Glutamatergic neuron (in vitro differentiated cells): ENCODE measurements at regions not wholly inside any gene's neighbourhood (a gene's known extent, or its start where the extent isn't known, plus 50 kb on each side); places are given as distances from the start of the nearest gene placed in this dataset.
"Not testable (repeated sequence)": the region's sequence is repeated elsewhere in the genome, so short reads cannot be mapped to it uniquely, and the experiment has no call there.

ENCODE experiments used
- DNase-seq: peaks from one replicate; pipeline ENCODE4 v3.0.0; 2022
- H3K27ac Mint-ChIP-seq: one replicate; pipeline ENCODE4 v1.8.0; 2020; ENCODE audit warnings: mild to moderate bottlenecking, mixed read lengths, inconsistent platforms; ENCODE audit not compliant: unreplicated experiment
- H3K27me3 Mint-ChIP-seq: one replicate; pipeline ENCODE4 v1.8.0; 2020; ENCODE audit warnings: mild to moderate bottlenecking, moderate library complexity, mixed read lengths, inconsistent platforms; ENCODE audit not compliant: unreplicated experiment
- H3K36me3 Mint-ChIP-seq: one replicate; pipeline ENCODE4 v1.8.0; 2020; ENCODE audit warnings: mild to moderate bottlenecking, mixed read lengths, inconsistent platforms; ENCODE audit not compliant: unreplicated experiment
- H3K4me1 Mint-ChIP-seq: one replicate; pipeline ENCODE4 v1.8.0; 2020; ENCODE audit warnings: mild to moderate bottlenecking, low read depth, mixed read lengths, inconsistent platforms; ENCODE audit not compliant: unreplicated experiment
- H3K4me3 Mint-ChIP-seq: one replicate; pipeline ENCODE4 v1.8.0; 2020; ENCODE audit warnings: mild to moderate bottlenecking, mixed read lengths, inconsistent platforms; ENCODE audit not compliant: unreplicated experiment
- H3K9me3 Mint-ChIP-seq: one replicate; pipeline ENCODE4 v1.8.0; 2020; ENCODE audit warnings: mild to moderate bottlenecking, moderate library complexity, mixed read lengths, inconsistent platforms; ENCODE audit not compliant: unreplicated experiment
- TF ChIP-seq, protein P1 (sequence below): fragments of 200-600 bp; sonication (generic); IDR thresholded peaks from one replicate; pipeline ENCODE4 v1.5.0; 2021; ENCODE audit not compliant: partially characterized antibody, unreplicated experiment

DNA sequence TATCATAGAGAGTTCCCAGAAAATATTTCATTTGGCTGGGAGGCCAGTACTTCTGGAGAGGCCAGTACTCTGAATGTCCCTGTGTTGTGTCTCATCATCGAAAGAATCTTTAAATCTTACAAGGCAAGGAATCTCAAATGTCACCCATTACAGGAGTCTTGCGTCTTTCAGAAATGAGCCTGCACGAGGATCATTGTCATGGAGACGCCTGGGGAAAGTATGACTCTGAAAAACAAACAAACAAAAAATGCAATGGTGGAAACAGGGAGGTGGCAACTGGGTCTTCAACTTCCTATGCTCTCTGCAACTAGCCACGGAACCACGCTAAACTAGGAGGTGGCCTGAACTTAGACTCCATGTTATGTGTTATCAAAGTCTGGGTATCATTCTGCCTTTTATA lies 804.6 kb downstream of the EPHA3 start:
- H3K27me3 Mint-ChIP-seq: no peaks in the 10 kb centered on the region
- no peak for DNase-seq
- TF ChIP-seq, protein P1, sequence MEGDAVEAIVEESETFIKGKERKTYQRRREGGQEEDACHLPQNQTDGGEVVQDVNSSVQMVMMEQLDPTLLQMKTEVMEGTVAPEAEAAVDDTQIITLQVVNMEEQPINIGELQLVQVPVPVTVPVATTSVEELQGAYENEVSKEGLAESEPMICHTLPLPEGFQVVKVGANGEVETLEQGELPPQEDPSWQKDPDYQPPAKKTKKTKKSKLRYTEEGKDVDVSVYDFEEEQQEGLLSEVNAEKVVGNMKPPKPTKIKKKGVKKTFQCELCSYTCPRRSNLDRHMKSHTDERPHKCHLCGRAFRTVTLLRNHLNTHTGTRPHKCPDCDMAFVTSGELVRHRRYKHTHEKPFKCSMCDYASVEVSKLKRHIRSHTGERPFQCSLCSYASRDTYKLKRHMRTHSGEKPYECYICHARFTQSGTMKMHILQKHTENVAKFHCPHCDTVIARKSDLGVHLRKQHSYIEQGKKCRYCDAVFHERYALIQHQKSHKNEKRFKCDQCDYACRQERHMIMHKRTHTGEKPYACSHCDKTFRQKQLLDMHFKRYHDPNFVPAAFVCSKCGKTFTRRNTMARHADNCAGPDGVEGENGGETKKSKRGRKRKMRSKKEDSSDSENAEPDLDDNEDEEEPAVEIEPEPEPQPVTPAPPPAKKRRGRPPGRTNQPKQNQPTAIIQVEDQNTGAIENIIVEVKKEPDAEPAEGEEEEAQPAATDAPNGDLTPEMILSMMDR: no peak
- H3K27ac Mint-ChIP-seq: no peak overlapping the region
- H3K4me3 Mint-ChIP-seq: no peak overlapping the region
- H3K4me1 Mint-ChIP-seq: peaks cover 4% of the 10 kb centered on the region
- no peaks in the 10 kb centered on the region for H3K9me3 Mint-ChIP-seq
- no peaks in the 10 kb centered on the region for H3K36me3 Mint-ChIP-seq

DNA sequence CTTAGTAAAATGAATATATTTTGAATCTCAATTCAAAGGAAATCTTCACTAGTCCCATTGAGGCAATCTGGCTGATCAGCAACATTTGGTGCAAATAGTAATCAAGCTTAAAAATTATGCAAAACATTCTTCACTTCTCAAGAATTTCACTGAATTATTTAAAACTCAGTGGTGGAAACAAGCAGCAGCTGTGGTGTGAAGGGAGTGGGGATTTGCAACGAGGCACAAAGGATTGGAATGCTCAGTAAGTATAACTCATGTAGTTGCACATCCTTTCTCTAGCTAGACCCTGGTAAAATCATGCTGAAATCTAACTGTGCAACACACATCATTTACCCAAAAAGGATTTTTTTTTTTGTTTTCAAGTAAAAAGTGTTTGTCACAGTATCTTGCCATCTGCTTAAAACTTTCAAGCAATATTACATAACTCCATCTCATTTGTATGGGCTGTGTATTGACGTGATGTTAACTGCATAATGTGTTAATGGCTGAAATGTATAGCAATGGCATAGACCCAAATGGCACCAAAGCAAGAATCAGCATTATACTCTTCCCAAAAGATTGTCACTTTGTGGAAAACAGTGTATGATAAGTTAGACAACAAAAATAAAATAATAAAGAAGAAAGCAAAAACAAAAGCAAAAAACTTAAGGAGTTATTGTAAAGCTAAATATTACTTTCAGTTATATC lies 816.6 kb downstream of the EPHA3 start:
- DNase-seq: no peak
- H3K27me3 Mint-ChIP-seq: no peaks in the 10 kb centered on the region
- H3K4me1 Mint-ChIP-seq: peaks cover 3% of the 10 kb centered on the region
- TF ChIP-seq, protein P1: no peak
- H3K4me3 Mint-ChIP-seq: no peak overlapping the region
- H3K36me3 Mint-ChIP-seq: no peaks in the 10 kb centered on the region
- H3K27ac Mint-ChIP-seq: no peak overlapping the region
- no peaks in the 10 kb centered on the region for H3K9me3 Mint-ChIP-seq

DNA sequence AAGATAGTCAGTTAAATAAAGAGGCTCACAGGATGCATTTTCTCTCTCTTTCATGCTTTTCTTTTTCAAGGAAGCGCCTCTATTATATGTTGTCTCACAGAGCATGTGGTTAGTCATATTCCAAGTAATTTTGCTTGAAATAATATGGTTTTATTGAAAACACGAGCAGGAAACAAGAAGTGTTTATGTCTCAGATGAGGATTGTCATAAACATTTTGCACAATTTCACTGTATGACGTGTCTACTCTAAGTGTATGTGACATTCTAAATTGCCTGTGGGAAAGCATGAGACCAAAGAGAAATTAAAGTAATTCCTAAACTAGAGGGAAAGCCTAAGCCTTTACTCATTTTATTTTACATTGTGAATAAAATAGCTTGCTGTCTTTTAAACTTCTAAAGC lies 818.6 kb downstream of the EPHA3 start:
- Mint-ChIP-seq H3K36me3 (no peaks in the 10 kb centered on the region), H3K27ac (no peak overlapping the region), H3K27me3 (no peaks in the 10 kb centered on the region), H3K4me3 (no peak overlapping the region), H3K4me1 (peaks cover 3% of the 10 kb centered on the region), H3K9me3 (no peaks in the 10 kb centered on the region)
- TF ChIP-seq, protein P1: no peak
- no peak for DNase-seq

DNA sequence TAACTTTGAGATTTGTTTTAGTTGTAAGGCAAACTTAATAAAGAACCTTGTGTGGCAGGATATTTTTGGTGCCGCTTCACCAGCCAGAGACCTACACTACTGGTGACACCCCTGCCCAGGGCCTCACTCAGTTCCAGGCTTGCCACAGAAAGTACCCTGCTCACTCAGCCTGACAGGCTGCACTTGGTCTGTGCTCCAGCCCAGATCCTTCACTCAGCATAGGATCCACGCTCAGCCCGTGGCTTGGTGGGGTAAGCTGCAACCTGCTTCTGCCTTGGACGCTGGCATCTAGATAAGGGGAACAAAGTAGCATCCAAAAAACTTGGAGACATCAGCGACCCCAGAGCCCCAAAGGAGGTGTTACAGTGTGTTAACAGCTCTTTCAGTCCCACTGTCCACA lies 825.5 kb downstream of the EPHA3 start:
- TF ChIP-seq, protein P1: no peak
- Mint-ChIP-seq H3K27me3 (no peaks in the 10 kb centered on the region), H3K27ac (no peak overlapping the region), H3K4me3 (no peak overlapping the region), H3K4me1 (no peaks in the 10 kb centered on the region), H3K36me3 (no peaks in the 10 kb centered on the region), H3K9me3 (peaks cover 2% of the 10 kb centered on the region)
- DNase-seq: no peak

DNA sequence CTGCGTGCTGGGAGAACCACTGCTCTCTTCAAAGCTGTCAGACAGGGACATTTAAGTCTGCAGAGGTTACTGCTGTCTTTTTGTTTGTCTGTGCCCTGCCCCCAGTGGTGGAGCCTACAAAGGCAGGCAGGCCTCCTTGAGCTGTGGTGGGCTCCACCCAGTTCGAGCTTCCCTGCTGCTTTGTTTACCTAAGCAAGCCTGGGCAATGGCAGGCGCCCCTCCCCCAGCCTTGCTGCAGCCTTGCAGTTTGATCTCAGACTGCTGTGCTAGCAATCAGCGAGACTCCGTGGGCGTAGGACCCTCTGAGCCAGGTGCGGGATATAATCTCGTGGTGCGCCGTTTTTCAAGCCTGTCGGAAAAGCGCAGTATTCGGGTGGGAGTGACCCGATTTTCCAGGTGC lies 837.0 kb downstream of the EPHA3 start:
- not testable (repeated sequence) for H3K9me3 Mint-ChIP-seq, DNase-seq, H3K4me3 Mint-ChIP-seq, H3K27ac Mint-ChIP-seq, H3K4me1 Mint-ChIP-seq, H3K27me3 Mint-ChIP-seq, H3K36me3 Mint-ChIP-seq
